ENCODE measurements at regions not wholly inside any gene's neighbourhood (a gene's known extent, or its start where the extent isn't known, plus 50 kb on each side); places are given as distances from the start of the nearest gene placed in this dataset.

- H3K9me3 ChIP-seq (ENCODE audit: severe bottlenecking): no peaks in the 10 kb centered on the region
- H3K36me3 ChIP-seq: no peaks in the 10 kb centered on the region
- H3K27me3 ChIP-seq (ENCODE audit: insufficient read depth, low read depth, severe bottlenecking): no peaks in the 10 kb centered on the region
- no peak for DNase-seq
- no peak overlapping the region for H3K27ac ChIP-seq
- no peak overlapping the region for H3K4me3 ChIP-seq (ENCODE audit: low read depth, low read length)
- TF ChIP-seq CTCF (IDR thresholded peaks at IDR 0.05; ENCODE audit: low read depth, low read length): no peak
Measured at GRCh38 chr21:24046829-24047443, 1560.3 kb downstream of the MRPL39 start.

- H3K4me3 ChIP-seq (ENCODE audit: low read depth, low read length): no peak overlapping the region
- TF ChIP-seq CTCF (IDR thresholded peaks at IDR 0.05; ENCODE audit: low read depth, low read length): peak; percentile 52
- H3K27me3 ChIP-seq (ENCODE audit: insufficient read depth, low read depth, severe bottlenecking): no peaks in the 10 kb centered on the region
- no peak overlapping the region for H3K27ac ChIP-seq
- peak; percentile 33 for DNase-seq
- no peaks in the 10 kb centered on the region for H3K9me3 ChIP-seq (ENCODE audit: severe bottlenecking)
- no peaks in the 10 kb centered on the region for H3K36me3 ChIP-seq
Measured at GRCh38 chr21:24045775-24046215, 1561.5 kb downstream of the MRPL39 start.

GRCh38 chr21:24045373-24045772 lies 1561.9 kb downstream of the MRPL39 start:
- DNase-seq: no peak
- no peaks in the 10 kb centered on the region for H3K9me3 ChIP-seq (ENCODE audit: severe bottlenecking)

GRCh38 chr21:24042687-24043086 lies 1564.6 kb downstream of the MRPL39 start:
- Histone ChIP-seq H3K4me3 (ENCODE audit: low read depth, low read length) (no peak overlapping the region), H3K27me3 (ENCODE audit: insufficient read depth, low read depth, severe bottlenecking) (no peaks in the 10 kb centered on the region), H3K27ac (no peak overlapping the region), H3K36me3 (no peaks in the 10 kb centered on the region), H3K9me3 (ENCODE audit: severe bottlenecking) (no peaks in the 10 kb centered on the region)
- DNase-seq: no peak
- TF ChIP-seq CTCF (IDR thresholded peaks at IDR 0.05; ENCODE audit: low read depth, low read length): no peak

More at GRCh38 chr21:24045373-24045772, 1561.9 kb downstream of the MRPL39 start:
- H3K27me3 ChIP-seq (ENCODE audit: insufficient read depth, low read depth, severe bottlenecking): no peaks in the 10 kb centered on the region
- H3K36me3 ChIP-seq: no peaks in the 10 kb centered on the region
- no peak overlapping the region for H3K4me3 ChIP-seq (ENCODE audit: low read depth, low read length)
- no peak for TF ChIP-seq CTCF (IDR thresholded peaks at IDR 0.05; ENCODE audit: low read depth, low read length)
- no peak overlapping the region for H3K27ac ChIP-seq

- Histone ChIP-seq H3K4me3 (ENCODE audit: low read depth, low read length) (no peak overlapping the region), H3K27ac (no peak overlapping the region), H3K9me3 (ENCODE audit: severe bottlenecking) (no peaks in the 10 kb centered on the region), H3K36me3 (no peaks in the 10 kb centered on the region), H3K27me3 (ENCODE audit: insufficient read depth, low read depth, severe bottlenecking) (no peaks in the 10 kb centered on the region)
- no peak for DNase-seq
- no peak for TF ChIP-seq CTCF (IDR thresholded peaks at IDR 0.05; ENCODE audit: low read depth, low read length)
Measured at GRCh38 chr21:24032709-24033232, 1574.5 kb downstream of the MRPL39 start.

GRCh38 chr21:24027396-24027795 lies 1579.9 kb downstream of the MRPL39 start:
- Histone ChIP-seq H3K27ac (no peak overlapping the region), H3K9me3 (ENCODE audit: severe bottlenecking) (no peaks in the 10 kb centered on the region), H3K27me3 (ENCODE audit: insufficient read depth, low read depth, severe bottlenecking) (no peaks in the 10 kb centered on the region), H3K4me3 (ENCODE audit: low read depth, low read length) (no peak overlapping the region), H3K36me3 (no peaks in the 10 kb centered on the region)
- TF ChIP-seq CTCF (IDR thresholded peaks at IDR 0.05; ENCODE audit: low read depth, low read length): no peak
- DNase-seq: no peak

Data from WERI-Rb-1 (cell line).